ENCODE measurements at regions not wholly inside any gene's neighbourhood (a gene's known extent, or its start where the extent isn't known, plus 50 kb on each side); places are given as distances from the start of the nearest gene placed in this dataset.

DNA sequence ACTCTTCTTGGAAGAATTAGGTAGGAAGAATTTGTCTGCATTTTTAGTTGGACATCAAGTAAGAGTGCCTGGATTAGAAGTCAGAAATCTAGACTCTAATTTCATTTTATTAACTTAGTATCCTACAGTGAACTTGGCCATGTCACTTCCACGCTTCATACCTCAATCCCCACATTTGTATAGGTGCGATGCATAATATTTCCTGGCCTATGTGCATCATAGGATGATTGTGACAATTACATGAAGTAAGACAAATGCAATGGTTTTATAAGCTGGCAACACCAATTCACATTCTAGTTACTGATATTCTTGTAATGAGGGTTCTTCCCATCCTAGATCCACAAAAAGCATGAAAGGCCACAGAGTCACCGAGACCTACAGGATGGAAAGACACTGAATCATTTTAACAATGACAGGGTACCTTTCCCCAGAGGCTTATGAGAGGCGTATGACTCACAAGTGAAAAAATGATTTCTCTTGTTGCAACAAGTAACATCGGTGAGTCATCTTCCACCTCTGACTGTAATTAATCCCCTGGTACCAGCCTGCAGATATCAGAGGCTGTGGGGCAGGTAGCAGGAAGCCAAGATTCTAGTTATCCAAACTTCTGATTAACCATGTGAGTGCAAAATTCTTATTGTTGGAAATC, 56.0 kb upstream of the OR5AK2 start:
- Histone ChIP-seq H3K4me2 (ENCODE audit: low read depth, low read length, poor library complexity, severe bottlenecking) (no peak overlapping the region), H3K79me2 (ENCODE audit: low read length) (no peaks in the 10 kb centered on the region), H3K9me2 (replicated peaks; ENCODE audit: insufficient read depth, low read length) (no peaks in the 10 kb centered on the region), H2AFZ (ENCODE audit: low read length) (no peak overlapping the region), H3K27ac (ENCODE audit: low read length) (no peak overlapping the region), H3K36me3 (ENCODE audit: insufficient read depth, low read length) (no peaks in the 10 kb centered on the region), H3K27me3 (ENCODE audit: low read length) (no peaks in the 10 kb centered on the region), H3K9ac (ENCODE audit: low read length) (no peak overlapping the region), H3K4me1 (ENCODE audit: low read length) (no peaks in the 10 kb centered on the region), H4K20me1 (ENCODE audit: insufficient read depth, low read depth, low read length) (no peaks in the 10 kb centered on the region), H3K9me3 (ENCODE audit: low read length) (no peaks in the 10 kb centered on the region), H3K4me3 (ENCODE audit: low read length) (no peak overlapping the region)
- DNase-seq = no peak

- no peak overlapping the region for H3K4me3 ChIP-seq (ENCODE audit: low read length)
- H3K27me3 ChIP-seq (ENCODE audit: low read length) = no peaks in the 10 kb centered on the region
- H3K9me2 ChIP-seq (replicated peaks; ENCODE audit: insufficient read depth, low read length) = no peaks in the 10 kb centered on the region
- H3K4me1 ChIP-seq (ENCODE audit: low read length) = no peaks in the 10 kb centered on the region
- no peak overlapping the region for H2AFZ ChIP-seq (ENCODE audit: low read length)
- no peaks in the 10 kb centered on the region for H3K36me3 ChIP-seq (ENCODE audit: insufficient read depth, low read length)
- no peaks in the 10 kb centered on the region for H3K79me2 ChIP-seq (ENCODE audit: low read length)
- H4K20me1 ChIP-seq (ENCODE audit: insufficient read depth, low read depth, low read length) = no peaks in the 10 kb centered on the region
- no peaks in the 10 kb centered on the region for H3K9me3 ChIP-seq (ENCODE audit: low read length)
- no peak overlapping the region for H3K27ac ChIP-seq (ENCODE audit: low read length)
- H3K9ac ChIP-seq (ENCODE audit: low read length) = no peak overlapping the region
- DNase-seq = no peak
- H3K4me2 ChIP-seq (ENCODE audit: low read depth, low read length, poor library complexity, severe bottlenecking) = no peak overlapping the region
Observed at GRCh38 chr11:56923116-56923515, 65.6 kb upstream of the OR5AK2 start.

DNA sequence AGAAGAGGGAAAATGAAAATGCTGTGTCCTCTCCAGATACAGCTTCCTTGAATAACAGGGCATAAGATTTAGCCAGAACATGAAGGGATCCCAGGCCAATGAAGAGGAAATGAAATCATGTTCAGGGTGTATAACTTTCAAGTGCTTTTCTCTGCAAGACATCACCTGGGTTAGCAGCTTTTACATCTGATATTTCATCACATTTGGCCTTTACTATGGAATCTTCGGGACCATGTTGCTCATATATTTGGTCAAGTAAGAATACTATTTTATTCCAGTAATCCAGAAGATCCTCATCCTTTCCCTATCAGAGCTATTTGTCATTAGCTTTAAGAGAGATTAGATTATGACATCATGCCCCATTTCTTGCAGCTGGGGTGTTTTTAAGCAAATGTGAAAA, 66.3 kb upstream of the OR5AK2 start:
- DNase-seq = no peak
- no peaks in the 10 kb centered on the region for H4K20me1 ChIP-seq (ENCODE audit: insufficient read depth, low read depth, low read length)

GRCh38 chr11:56917708-56918400, 70.9 kb upstream of the OR5AK2 start:
- H4K20me1 ChIP-seq (ENCODE audit: insufficient read depth, low read depth, low read length) = no peaks in the 10 kb centered on the region
- H3K36me3 ChIP-seq (ENCODE audit: insufficient read depth, low read length) = no peaks in the 10 kb centered on the region
- no peak overlapping the region for H3K27ac ChIP-seq (ENCODE audit: low read length)
- no peak overlapping the region for H3K4me2 ChIP-seq (ENCODE audit: low read depth, low read length, poor library complexity, severe bottlenecking)
- H3K4me1 ChIP-seq (ENCODE audit: low read length) = no peaks in the 10 kb centered on the region
- no peak overlapping the region for H3K9ac ChIP-seq (ENCODE audit: low read length)
- H3K79me2 ChIP-seq (ENCODE audit: low read length) = no peaks in the 10 kb centered on the region
- no peaks in the 10 kb centered on the region for H3K9me3 ChIP-seq (ENCODE audit: low read length)
- no peaks in the 10 kb centered on the region for H3K27me3 ChIP-seq (ENCODE audit: low read length)
- no peak for DNase-seq
- no peak overlapping the region for H2AFZ ChIP-seq (ENCODE audit: low read length)
- no peak overlapping the region for H3K4me3 ChIP-seq (ENCODE audit: low read length)
- no peaks in the 10 kb centered on the region for H3K9me2 ChIP-seq (replicated peaks; ENCODE audit: insufficient read depth, low read length)

More for the DNA sequence above, 66.3 kb upstream of the OR5AK2 start:
- H2AFZ ChIP-seq (ENCODE audit: low read length) = no peak overlapping the region
- no peak overlapping the region for H3K4me2 ChIP-seq (ENCODE audit: low read depth, low read length, poor library complexity, severe bottlenecking)
- no peaks in the 10 kb centered on the region for H3K4me1 ChIP-seq (ENCODE audit: low read length)
- no peaks in the 10 kb centered on the region for H3K36me3 ChIP-seq (ENCODE audit: insufficient read depth, low read length)
- no peak overlapping the region for H3K4me3 ChIP-seq (ENCODE audit: low read length)
- H3K9me3 ChIP-seq (ENCODE audit: low read length) = no peaks in the 10 kb centered on the region
- H3K79me2 ChIP-seq (ENCODE audit: low read length) = no peaks in the 10 kb centered on the region
- no peak overlapping the region for H3K27ac ChIP-seq (ENCODE audit: low read length)
- no peaks in the 10 kb centered on the region for H3K9me2 ChIP-seq (replicated peaks; ENCODE audit: insufficient read depth, low read length)
- no peak overlapping the region for H3K9ac ChIP-seq (ENCODE audit: low read length)
- no peaks in the 10 kb centered on the region for H3K27me3 ChIP-seq (ENCODE audit: low read length)

DNA sequence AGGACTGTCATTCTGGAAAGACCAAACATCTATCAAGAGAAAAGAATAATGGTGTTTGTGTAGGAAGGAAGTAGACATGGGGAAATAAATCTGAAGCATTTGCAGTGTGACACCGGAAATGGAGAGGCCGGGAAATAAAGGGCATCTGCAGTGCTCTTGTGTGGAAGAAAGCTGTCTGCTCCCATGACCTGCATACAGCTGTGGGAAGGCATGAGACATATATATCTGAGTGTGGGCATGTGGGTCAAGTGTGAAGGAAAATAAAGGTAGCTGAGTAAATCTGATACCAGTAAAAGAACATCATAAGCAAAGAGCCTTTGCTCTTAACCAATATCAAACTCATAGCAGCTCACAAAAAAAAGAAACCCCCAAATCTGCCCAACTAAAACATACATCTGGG, 72.1 kb upstream of the OR5AK2 start:
- Histone ChIP-seq H3K4me1 (ENCODE audit: low read length) (no peaks in the 10 kb centered on the region), H3K36me3 (ENCODE audit: insufficient read depth, low read length) (no peaks in the 10 kb centered on the region), H2AFZ (ENCODE audit: low read length) (no peak overlapping the region), H3K4me2 (ENCODE audit: low read depth, low read length, poor library complexity, severe bottlenecking) (no peak overlapping the region), H4K20me1 (ENCODE audit: insufficient read depth, low read depth, low read length) (no peaks in the 10 kb centered on the region), H3K9ac (ENCODE audit: low read length) (no peak overlapping the region), H3K79me2 (ENCODE audit: low read length) (no peaks in the 10 kb centered on the region), H3K9me2 (replicated peaks; ENCODE audit: insufficient read depth, low read length) (no peaks in the 10 kb centered on the region), H3K4me3 (ENCODE audit: low read length) (no peak overlapping the region), H3K9me3 (ENCODE audit: low read length) (no peaks in the 10 kb centered on the region), H3K27ac (ENCODE audit: low read length) (no peak overlapping the region), H3K27me3 (ENCODE audit: low read length) (no peaks in the 10 kb centered on the region)
- DNase-seq = no peak

GRCh38 chr11:56916162-56916561, 72.6 kb upstream of the OR5AK2 start:
- Histone ChIP-seq H3K9me2 (replicated peaks; ENCODE audit: insufficient read depth, low read length) (no peaks in the 10 kb centered on the region), H3K79me2 (ENCODE audit: low read length) (no peaks in the 10 kb centered on the region), H2AFZ (ENCODE audit: low read length) (no peak overlapping the region), H4K20me1 (ENCODE audit: insufficient read depth, low read depth, low read length) (no peaks in the 10 kb centered on the region), H3K9me3 (ENCODE audit: low read length) (no peaks in the 10 kb centered on the region), H3K4me1 (ENCODE audit: low read length) (no peaks in the 10 kb centered on the region), H3K4me2 (ENCODE audit: low read depth, low read length, poor library complexity, severe bottlenecking) (no peak overlapping the region), H3K36me3 (ENCODE audit: insufficient read depth, low read length) (no peaks in the 10 kb centered on the region), H3K27ac (ENCODE audit: low read length) (no peak overlapping the region), H3K4me3 (ENCODE audit: low read length) (no peak overlapping the region), H3K9ac (ENCODE audit: low read length) (no peak overlapping the region), H3K27me3 (ENCODE audit: low read length) (no peaks in the 10 kb centered on the region)
- no peak for DNase-seq

DNA sequence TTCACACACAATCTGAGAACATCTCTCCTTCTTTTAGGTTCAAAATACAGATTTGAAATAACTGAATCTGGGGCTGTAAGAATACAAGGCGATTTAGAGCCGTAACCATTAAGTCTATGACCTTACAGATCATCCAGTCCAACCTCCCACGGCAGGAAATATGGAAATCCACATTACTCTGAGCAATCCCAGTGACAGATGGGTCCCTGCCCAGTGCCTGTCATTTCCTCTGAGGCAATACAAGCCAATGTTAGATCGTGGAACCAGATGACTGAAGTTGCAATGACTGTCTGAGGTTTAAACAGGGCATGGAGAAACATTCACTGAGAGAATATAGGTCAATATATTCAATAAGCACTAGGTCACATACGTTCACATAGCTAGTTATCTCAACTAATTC, 77.4 kb upstream of the OR5AK2 start:
- Histone ChIP-seq H3K9ac (ENCODE audit: low read length) (no peak overlapping the region), H3K9me3 (ENCODE audit: low read length) (no peaks in the 10 kb centered on the region), H3K36me3 (ENCODE audit: insufficient read depth, low read length) (no peaks in the 10 kb centered on the region), H3K79me2 (ENCODE audit: low read length) (no peaks in the 10 kb centered on the region), H3K4me3 (ENCODE audit: low read length) (no peak overlapping the region), H2AFZ (ENCODE audit: low read length) (no peak overlapping the region), H3K9me2 (replicated peaks; ENCODE audit: insufficient read depth, low read length) (no peaks in the 10 kb centered on the region), H3K27ac (ENCODE audit: low read length) (no peak overlapping the region), H4K20me1 (ENCODE audit: insufficient read depth, low read depth, low read length) (no peaks in the 10 kb centered on the region), H3K4me2 (ENCODE audit: low read depth, low read length, poor library complexity, severe bottlenecking) (no peak overlapping the region), H3K27me3 (ENCODE audit: low read length) (no peaks in the 10 kb centered on the region), H3K4me1 (ENCODE audit: low read length) (no peaks in the 10 kb centered on the region)
- no peak for DNase-seq

GRCh38 chr11:56910785-56911184, 77.9 kb upstream of the OR5AK2 start:
- Histone ChIP-seq H3K4me1 (ENCODE audit: low read length) (no peaks in the 10 kb centered on the region), H3K9me3 (ENCODE audit: low read length) (no peaks in the 10 kb centered on the region), H3K36me3 (ENCODE audit: insufficient read depth, low read length) (no peaks in the 10 kb centered on the region), H3K27me3 (ENCODE audit: low read length) (no peaks in the 10 kb centered on the region), H3K4me2 (ENCODE audit: low read depth, low read length, poor library complexity, severe bottlenecking) (no peak overlapping the region), H3K9me2 (replicated peaks; ENCODE audit: insufficient read depth, low read length) (no peaks in the 10 kb centered on the region), H3K79me2 (ENCODE audit: low read length) (no peaks in the 10 kb centered on the region), H2AFZ (ENCODE audit: low read length) (no peak overlapping the region), H4K20me1 (ENCODE audit: insufficient read depth, low read depth, low read length) (no peaks in the 10 kb centered on the region), H3K27ac (ENCODE audit: low read length) (no peak overlapping the region), H3K9ac (ENCODE audit: low read length) (no peak overlapping the region), H3K4me3 (ENCODE audit: low read length) (no peak overlapping the region)
- no peak for DNase-seq

Data from Karpas-422 (cell line).